A673 (cell line): ENCODE measurements at regions not wholly inside any gene's neighbourhood (a gene's known extent, or its start where the extent isn't known, plus 50 kb on each side); places are given as distances from the start of the nearest gene placed in this dataset.

ENCODE experiments used
- BruUV-seq: library from RNA; stranded (reverse); fragments of 400-500 nt; replicated peaks from 2 replicates; lab custom pipeline; 2021; lab: Mats Ljungman, UMichigan
- CTCF ChIA-PET: fragments of 300-600 bp; sonication (Branson Sonifier 250); formaldehyde crosslinking; loops from one replicate; lab custom pipeline; 2022; ENCODE audit warnings: antibody characterized with exemption; lab: Charles Lee
- POLR2A ChIA-PET: fragments of 300-600 bp; sonication (Branson Sonifier 250); formaldehyde crosslinking; loops from one replicate; lab custom pipeline; 2022; ENCODE audit warnings: antibody characterized with exemption; ENCODE audit not compliant: low non-redundant PET; lab: Charles Lee
- DNase-seq: peaks from one replicate; pipeline ENCODE4 v3.0.0-alpha.2; 2015; ENCODE audit warnings: low spot score
- H3K27ac ChIP-seq: fragments of 200-600 bp; sonication (generic); 2 replicates; pipeline ENCODE4 v1.5.1; 2016; ENCODE audit warnings: mixed run types, low read depth, mild to moderate bottlenecking, mixed read lengths, antibody characterized with exemption, low read length; ENCODE audit not compliant: poor library complexity, severe bottlenecking
- H3K27me3 ChIP-seq: fragments of 200-600 bp; sonication (generic); replicated peaks from 2 replicates; pipeline ENCODE4 v1.6.1; 2017; ENCODE audit warnings: mixed run types, low read depth, mild to moderate bottlenecking, mixed read lengths, antibody characterized with exemption, low read length; ENCODE audit not compliant: insufficient read depth, poor library complexity
- H3K36me3 ChIP-seq: fragments of 200-600 bp; sonication (generic); 2 replicates; pipeline ENCODE4 v1.6.1; 2016; ENCODE audit warnings: mixed run types, mild to moderate bottlenecking, mixed read lengths, antibody characterized with exemption, low read length; ENCODE audit not compliant: insufficient read depth, poor library complexity, severe bottlenecking
- H3K4me1 ChIP-seq: fragments of 200-600 bp; sonication (generic); 2 replicates; pipeline ENCODE4 v1.6.1; 2017; ENCODE audit warnings: mixed run types, mild to moderate bottlenecking, mixed read lengths, antibody characterized with exemption, low read length; ENCODE audit not compliant: insufficient read depth, poor library complexity, severe bottlenecking
- H3K4me3 ChIP-seq: fragments of 200-600 bp; sonication (generic); 2 replicates; pipeline ENCODE4 v1.5.1; 2016; ENCODE audit warnings: low read depth, mixed run types, mild to moderate bottlenecking, mixed read lengths, low read length; ENCODE audit not compliant: poor library complexity, severe bottlenecking
- H3K9me3 ChIP-seq: fragments of 200-600 bp; sonication (generic); 2 replicates; pipeline ENCODE4 v1.6.1; 2016; ENCODE audit warnings: mixed run types, low read depth, mild to moderate bottlenecking, mixed read lengths, antibody characterized with exemption, low read length; ENCODE audit not compliant: poor library complexity, severe bottlenecking
- EZH2 ChIP-seq: fragments of 200-600 bp; sonication (generic); IDR thresholded peaks from 2 replicates; pipeline ENCODE4 v1.6.1; 2017; ENCODE audit warnings: borderline replicate concordance, low read depth, mild to moderate bottlenecking, mixed read lengths, antibody characterized with exemption, low read length; ENCODE audit not compliant: poor library complexity, severe bottlenecking
- intact Hi-C: fragments of 100-400 bp; cut with micrococcal nuclease; formaldehyde crosslinking; loops from one replicate; pipeline ENCODE4 v1.10.0; 2022; ENCODE audit not compliant: unreplicated experiment
- TF ChIP-seq, protein P1 (sequence below): fragments of 300-800, 200-600 bp; sonication (generic); conservative IDR thresholded peaks from 2 replicates; pipeline ENCODE4 v1.5.1; 2017; ENCODE audit warnings: low read depth, mild to moderate bottlenecking, antibody characterized with exemption, low read length, moderate library complexity, mixed read lengths

DNA sequence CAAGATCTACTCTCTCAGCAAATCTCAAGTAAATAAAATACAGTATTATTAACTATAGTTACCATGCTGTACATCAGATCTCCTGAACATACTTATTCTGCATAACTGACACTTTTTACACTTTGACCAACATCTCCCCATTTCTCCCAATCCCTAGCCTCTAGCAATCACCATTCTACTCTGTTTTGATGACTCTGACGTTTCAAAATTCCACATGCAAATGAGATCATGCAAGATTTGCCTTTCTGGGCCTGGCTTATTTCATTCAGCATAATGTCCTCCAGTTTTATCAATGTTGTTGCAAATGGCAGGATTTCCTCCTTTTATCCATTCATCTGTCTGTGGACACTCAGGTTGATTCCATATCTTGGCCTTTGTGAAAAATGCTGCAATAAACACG lies 266.3 kb downstream of the RFPL4B start:
- Histone ChIP-seq H3K4me3 (no peak overlapping the region), H3K27me3 (no peaks in the 10 kb centered on the region), H3K9me3 (no peaks in the 10 kb centered on the region), H3K27ac (no peak overlapping the region), H3K4me1 (no peaks in the 10 kb centered on the region), H3K36me3 (no peaks in the 10 kb centered on the region)
- BruUV-seq: no TSS peak
- no peak for DNase-seq
- ChIA-PET CTCF (no interaction called here), POLR2A (no interaction called here)
- no peak for TF ChIP-seq EZH2
- TF ChIP-seq, protein P1, sequence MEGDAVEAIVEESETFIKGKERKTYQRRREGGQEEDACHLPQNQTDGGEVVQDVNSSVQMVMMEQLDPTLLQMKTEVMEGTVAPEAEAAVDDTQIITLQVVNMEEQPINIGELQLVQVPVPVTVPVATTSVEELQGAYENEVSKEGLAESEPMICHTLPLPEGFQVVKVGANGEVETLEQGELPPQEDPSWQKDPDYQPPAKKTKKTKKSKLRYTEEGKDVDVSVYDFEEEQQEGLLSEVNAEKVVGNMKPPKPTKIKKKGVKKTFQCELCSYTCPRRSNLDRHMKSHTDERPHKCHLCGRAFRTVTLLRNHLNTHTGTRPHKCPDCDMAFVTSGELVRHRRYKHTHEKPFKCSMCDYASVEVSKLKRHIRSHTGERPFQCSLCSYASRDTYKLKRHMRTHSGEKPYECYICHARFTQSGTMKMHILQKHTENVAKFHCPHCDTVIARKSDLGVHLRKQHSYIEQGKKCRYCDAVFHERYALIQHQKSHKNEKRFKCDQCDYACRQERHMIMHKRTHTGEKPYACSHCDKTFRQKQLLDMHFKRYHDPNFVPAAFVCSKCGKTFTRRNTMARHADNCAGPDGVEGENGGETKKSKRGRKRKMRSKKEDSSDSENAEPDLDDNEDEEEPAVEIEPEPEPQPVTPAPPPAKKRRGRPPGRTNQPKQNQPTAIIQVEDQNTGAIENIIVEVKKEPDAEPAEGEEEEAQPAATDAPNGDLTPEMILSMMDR: no peak
- intact Hi-C loops: no loop called here

DNA sequence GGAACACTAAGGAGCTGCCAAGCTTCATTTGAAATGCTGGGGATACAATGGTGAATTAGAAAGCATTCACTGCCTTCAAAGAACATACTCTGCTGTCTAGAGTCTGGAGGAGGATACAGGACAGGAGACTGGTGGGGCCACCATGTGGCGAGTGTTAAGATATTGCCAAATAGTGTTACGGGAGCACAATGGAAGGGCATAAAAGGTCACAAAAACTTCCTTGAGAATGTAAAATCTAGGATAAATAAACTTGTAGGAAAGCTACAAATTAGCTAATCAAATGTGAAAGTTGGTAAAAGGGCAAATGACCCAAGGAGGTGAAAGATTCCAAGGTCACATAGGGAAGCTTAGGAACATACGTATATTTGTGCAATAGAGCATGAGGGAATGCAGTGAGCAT lies 271.7 kb downstream of the RFPL4B start:
- DNase-seq: peak; percentile 52
- CTCF ChIA-PET: no interaction called here

DNA sequence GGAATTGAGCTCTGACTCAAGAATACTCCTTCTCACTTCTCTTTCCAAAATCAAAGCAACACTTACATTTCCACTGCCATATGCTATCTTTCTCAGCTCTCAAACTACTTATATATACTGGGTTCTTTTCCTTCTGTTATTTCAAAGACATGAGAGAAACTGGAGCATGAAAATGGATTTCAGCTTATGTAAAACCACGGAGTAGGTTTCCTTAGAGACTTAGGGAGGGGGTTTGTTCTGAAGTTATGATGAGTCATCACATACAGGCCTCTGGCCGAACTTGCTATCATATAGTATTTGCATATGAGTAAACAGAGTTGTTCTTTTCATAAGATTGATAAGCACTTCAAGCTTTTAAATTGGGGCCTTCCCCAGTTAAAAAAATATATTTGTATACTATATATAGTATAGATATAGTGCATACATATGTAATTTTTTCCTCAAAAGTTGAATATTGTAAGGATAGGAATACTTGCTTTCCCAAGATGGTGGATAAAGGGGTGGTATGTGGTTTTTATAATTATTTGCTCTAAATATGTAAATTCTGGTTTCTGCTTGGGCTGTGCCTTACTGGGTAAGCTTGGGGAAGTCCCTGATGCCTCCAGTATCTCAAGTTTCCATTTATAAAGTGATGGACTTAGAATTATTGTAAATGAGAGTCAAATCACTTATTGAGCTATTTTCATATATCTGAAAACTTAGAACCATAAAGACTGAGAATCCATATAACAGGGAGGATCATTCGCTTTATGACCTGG lies 273.9 kb downstream of the RFPL4B start:
- H3K27ac ChIP-seq: no peak overlapping the region
- H3K9me3 ChIP-seq: no peaks in the 10 kb centered on the region
- POLR2A ChIA-PET: no interaction called here
- TF ChIP-seq, protein P1: no peak
- TF ChIP-seq EZH2: no peak
- peaks cover 4% of the 10 kb centered on the region for H3K4me1 ChIP-seq
- DNase-seq: peak; percentile 27
- H3K36me3 ChIP-seq: no peaks in the 10 kb centered on the region
- H3K27me3 ChIP-seq: no peaks in the 10 kb centered on the region
- intact Hi-C loops: no loop called here
- no peak overlapping the region for H3K4me3 ChIP-seq
- BruUV-seq: no TSS peak
- CTCF ChIA-PET: no interaction called here

More for the DNA sequence above, 271.7 kb downstream of the RFPL4B start:
- no peaks in the 10 kb centered on the region for H3K36me3 ChIP-seq
- TF ChIP-seq EZH2: no peak
- TF ChIP-seq, protein P1: peak; percentile 40; the same call in 1 of the 2 replicates
- no peak overlapping the region for H3K4me3 ChIP-seq
- BruUV-seq: no TSS peak
- H3K9me3 ChIP-seq: no peaks in the 10 kb centered on the region
- intact Hi-C loops: no loop called here
- H3K4me1 ChIP-seq: peaks cover 4% of the 10 kb centered on the region
- POLR2A ChIA-PET: no interaction called here
- no peaks in the 10 kb centered on the region for H3K27me3 ChIP-seq
- no peak overlapping the region for H3K27ac ChIP-seq
